K562 (cell line): ENCODE measurements at regions not wholly inside any gene's neighbourhood (a gene's known extent, or its start where the extent isn't known, plus 50 kb on each side); places are given as distances from the start of the nearest gene placed in this dataset.

Experiments used
- ATAC-seq: fragments of 200-7000 bp; cut with Tn5 transposase; 3 replicates; pipeline ENCODE4 v1.9.1; 2020; ENCODE audit warnings: moderate library complexity
- BruUV-seq: library from RNA; stranded (reverse); fragments of 400-500 nt; replicated peaks from 2 replicates; lab custom pipeline; 2021; lab: Mats Ljungman, UMichigan
- CTCF ChIA-PET: fragments of 300-600 bp; formaldehyde crosslinking; extraction: SDS; loops from one replicate; lab custom pipeline; 2021; ENCODE audit warnings: low intra/inter-chr PET ratio; lab: Yijun Ruan, JAX
- POLR2A ChIA-PET: fragments of 300-600, 350-650 bp; sonication (Branson Sonifier 250); formaldehyde crosslinking; extraction: SDS; loops from one replicate; lab custom pipeline; 2021; ENCODE audit warnings: antibody characterized with exemption, inconsistent platforms; lab: Yijun Ruan, JAX
- DNase-seq, 4 experiments: peaks; one replicate each; pipeline versions ENCODE4 v3.0.0 to v3.0.0-alpha.2; 2011 to 2018; ENCODE audit warnings: low spot score in 3 of 4, mixed read lengths in 3 of 4; ENCODE audit errors: extremely low read depth in 1 of 4
- FAIRE-seq: peaks from 2 replicates; lab custom pipeline; 2011; peaks lifted over from hg19 to GRCh38; lab: Jason Lieb, UNC
- H2AFZ ChIP-seq: 2 replicates; pipeline ENCODE4 v1.6.0; 2011; ENCODE audit warnings: low read depth, low read length, control low read depth, inconsistent platforms
- H3K27ac ChIP-seq: fragments of 200-600 bp; 3 replicates; pipeline ENCODE4 v1.8.0; 2011; ENCODE audit warnings: low read depth, mild to moderate bottlenecking, control low read depth, inconsistent platforms, low read length, moderate library complexity, mixed read lengths; ENCODE audit errors: extremely low read depth
- H3K27me3 ChIP-seq, 2 experiments: fragments of 300-600 bp in 1 of 2; 2 replicates in 1 of 2; 3 replicates in 1 of 2; pipeline versions ENCODE4 v1.6.0 to v1.8.0; 2011; ENCODE audit warnings: inconsistent platforms in 2 of 2, low read length in 2 of 2, mild to moderate bottlenecking in 1 of 2, mixed read lengths in 1 of 2, moderate library complexity in 1 of 2; ENCODE audit not compliant: control insufficient read depth in 2 of 2, insufficient read depth in 2 of 2
- H3K36me3 ChIP-seq: fragments of 300-600 bp; 3 replicates; pipeline ENCODE4 v1.8.0; 2011; ENCODE audit warnings: mild to moderate bottlenecking, low read length, inconsistent platforms; ENCODE audit not compliant: control insufficient read depth, insufficient read depth
- H3K4me1 ChIP-seq, 2 experiments: fragments of 200-600 bp in 1 of 2; replicated peaks in 1 of 2; 2 replicates in 1 of 2; 3 replicates in 1 of 2; pipeline versions ENCODE4 v1.5.1 to v1.8.0; 2011; ENCODE audit warnings: inconsistent platforms in 2 of 2, low read length in 2 of 2, mild to moderate bottlenecking in 1 of 2, mixed read lengths in 1 of 2, moderate library complexity in 1 of 2; ENCODE audit not compliant: control insufficient read depth in 2 of 2, insufficient read depth in 2 of 2
- H3K4me2 ChIP-seq: 2 replicates; pipeline ENCODE4 v1.6.1; 2011; ENCODE audit warnings: low read length, control low read depth, inconsistent platforms, mixed read lengths; ENCODE audit not compliant: insufficient read depth
- H3K4me3 ChIP-seq: fragments of 200-600 bp; sonication (generic), shearing (Covaris generic); 2 replicates; pipeline ENCODE4 v1.5.1; 2016; ENCODE audit warnings: control low read depth, inconsistent platforms
- H3K79me2 ChIP-seq: fragments of 200-600 bp; 3 replicates; pipeline ENCODE4 v1.8.0; 2011; ENCODE audit warnings: low read length, inconsistent platforms; ENCODE audit not compliant: control insufficient read depth, insufficient read depth
- H3K9ac ChIP-seq, 2 experiments: 2 replicates each; pipeline versions ENCODE4 v1.6.0 to v1.6.1; 2011; ENCODE audit warnings: low read depth in 2 of 2, low read length in 2 of 2, control low read depth in 1 of 2, inconsistent platforms in 1 of 2, mild to moderate bottlenecking in 1 of 2, mixed read lengths in 1 of 2; ENCODE audit not compliant: insufficient read depth in 1 of 2
- H3K9me1 ChIP-seq: one replicate; pipeline ENCODE4 v1.6.0; 2011; ENCODE audit warnings: inconsistent platforms, mild to moderate bottlenecking, low read length, moderate library complexity; ENCODE audit not compliant: control insufficient read depth, insufficient read depth
- H3K9me3 ChIP-seq: replicated peaks from 2 replicates; pipeline ENCODE4 v1.5.1; 2011; ENCODE audit warnings: low read depth, low read length, inconsistent platforms; ENCODE audit not compliant: control insufficient read depth, insufficient read depth
- H4K20me1 ChIP-seq: replicated peaks from 2 replicates; pipeline ENCODE4 v1.6.1; 2011; ENCODE audit warnings: low read length, inconsistent platforms, mixed read lengths; ENCODE audit not compliant: control insufficient read depth, insufficient read depth
- C11orf30 ChIP-seq: fragments of 450-650 bp; IDR thresholded peaks from 2 replicates; pipeline ENCODE4 v1.6.1; 2016; ENCODE audit warnings: low read depth, mild to moderate bottlenecking
- CAMTA2 ChIP-seq: fragments of 250-450 bp; sonication (Bioruptor Pico); conservative IDR thresholded peaks from 2 replicates; pipeline ENCODE4 v1.5.1; 2022
- FUS ChIP-seq: fragments of 200-400 bp; formaldehyde crosslinking; optimal IDR thresholded peaks from 2 replicates; pipeline ENCODE3; 2017; ENCODE audit warnings: low read depth, low read length
- MAFF ChIP-seq: IDR thresholded peaks from 2 replicates; pipeline ENCODE4 v1.6.1; 2012; ENCODE audit warnings: low read length, improper control_type of control experiment
- MAFG ChIP-seq: fragments of 450-650 bp; conservative IDR thresholded peaks from 2 replicates; pipeline ENCODE4 v1.6.1; 2016; ENCODE audit warnings: missing genetic modification characterization, missing compliant biosample characterization
- MAFK ChIP-seq: IDR thresholded peaks from 2 replicates; pipeline ENCODE4 v1.6.1; 2011; ENCODE audit warnings: low read length, improper control_type of control experiment
- NONO ChIP-seq, 2 experiments: fragments of 200-400 bp in 1 of 2; fragments of 450-650 bp in 1 of 2; formaldehyde crosslinking in 1 of 2; IDR thresholded peaks; 2 replicates each; pipeline ENCODE4 v1.6.1; 2017; ENCODE audit warnings: low read depth in 2 of 2, mild to moderate bottlenecking in 2 of 2, moderate library complexity in 2 of 2, low read length in 1 of 2
- PCBP2 ChIP-seq: fragments of 200-400 bp; formaldehyde crosslinking; IDR thresholded peaks from 2 replicates; pipeline ENCODE4 v1.6.1; 2018; ENCODE audit warnings: low read length, low read depth, mild to moderate bottlenecking, moderate library complexity; ENCODE audit not compliant: poor library complexity, severe bottlenecking
- ZNF316 ChIP-seq: fragments of 450-650 bp; IDR thresholded peaks from 2 replicates; pipeline ENCODE4 v1.6.1; 2016
- WGBS: fragments of 100-300 bp; shearing (Covaris generic); methylation state at CpG from one replicate; pipeline ENCODE4 v1.1.6; 2016; ENCODE audit warnings: low coverage, mixed read lengths; ENCODE audit not compliant: insufficient coverage; ENCODE audit errors: missing lambda C conversion rate; 5-methylcytosine and 5-hydroxymethylcytosine counted together
- in situ Hi-C: fragments of 300-500 bp; cut with MboI; formaldehyde crosslinking; loops from 4 replicates; pipeline ENCODE4 v1.15.0; 2018; ENCODE audit warnings: inconsistent platforms, mixed read lengths
- intact Hi-C: fragments of 100-400 bp; cut with micrococcal nuclease; formaldehyde crosslinking; loops from 2 replicates; pipeline ENCODE4 v1.14.2; 2022

GRCh38 chr1:97983126-97983525, 62.3 kb upstream of the DPYD start:
- Histone ChIP-seq H4K20me1 (no peaks in the 10 kb centered on the region), H2AFZ (no peak overlapping the region), H3K4me1 (no peaks in the 10 kb centered on the region), H3K4me3 (no peak overlapping the region), H3K27me3 (no peaks in the 10 kb centered on the region), H3K9me1 (no peaks in the 10 kb centered on the region), H3K27ac (no peak overlapping the region), H3K36me3 (no peaks in the 10 kb centered on the region), H3K79me2 (no peaks in the 10 kb centered on the region), H3K4me2 (no peak overlapping the region), H3K9me3 (no peaks in the 10 kb centered on the region), H3K9ac (no peak overlapping the region)
- intact Hi-C loops, result no loop called here
- in situ Hi-C loops, result no loop called here
- ATAC-seq, result no peak
- WGBS, result 8% methylated on average over 2 of the region's 2 CpGs
- no peak for FAIRE-seq
- POLR2A ChIA-PET, result no interaction called here
- TF ChIP-seq MAFK (peak; percentile 75), ZNF316 (peak; percentile 87), PCBP2 (no peak), MAFG (tag) (peak; percentile 67), NONO (IDR thresholded peaks at IDR 0.05; ENCODE audit: low read depth in 2 of 2, low read length in 1 of 2) (no peak), C11orf30 (peak; percentile 54; the same call in 1 of the 2 replicates), MAFF (peak; percentile 71), CAMTA2 (CRISPR knock-in tag) (no peak)
- DNase-seq, result no peak
- CTCF ChIA-PET, result no interaction called here
- no TSS peak for BruUV-seq

DNA sequence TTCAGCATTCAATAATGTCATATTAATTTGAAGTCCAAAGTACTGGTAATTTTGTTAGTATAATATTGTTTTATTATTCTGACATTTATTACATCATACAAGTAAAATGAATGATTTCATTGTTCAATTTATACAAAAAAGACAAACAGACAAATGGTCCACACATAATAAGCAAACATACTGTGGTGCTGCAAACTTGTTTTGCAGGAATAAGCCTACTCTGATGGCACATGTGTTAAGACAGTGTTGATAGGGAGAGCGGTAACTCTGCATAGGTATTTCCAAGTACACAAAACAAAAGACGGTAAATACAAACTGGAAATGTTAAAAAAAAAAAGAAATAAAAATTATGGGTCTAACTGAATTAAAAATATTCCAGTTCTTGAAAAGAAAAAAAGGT, 59.7 kb upstream of the DPYD start:
- Histone ChIP-seq H3K27ac (no peak overlapping the region), H3K79me2 (no peaks in the 10 kb centered on the region), H3K27me3 (no peaks in the 10 kb centered on the region), H3K4me1 (no peaks in the 10 kb centered on the region), H3K4me2 (no peak overlapping the region), H3K4me3 (no peak overlapping the region), H3K36me3 (no peaks in the 10 kb centered on the region), H3K9me1 (no peaks in the 10 kb centered on the region), H3K9ac (no peak overlapping the region), H2AFZ (no peak overlapping the region), H3K9me3 (no peaks in the 10 kb centered on the region; the same call in 1 of the 2 replicates), H4K20me1 (no peaks in the 10 kb centered on the region)
- intact Hi-C loops, result no loop called here
- ChIA-PET CTCF (no interaction called here), POLR2A (no interaction called here)
- ATAC-seq (no peak), DNase-seq (no peak), FAIRE-seq (no peak)
- WGBS, result 0% methylated on average over 2 of the region's 2 CpGs
- TF ChIP-seq FUS, result no peak
- in situ Hi-C loops, result no loop called here
- BruUV-seq, result no TSS peak
